B cell (primary cell): ENCODE measurements at regions not wholly inside any gene's neighbourhood (a gene's known extent, or its start where the extent isn't known, plus 50 kb on each side); places are given as distances from the start of the nearest gene placed in this dataset.

ENCODE experiments used
- ATAC-seq: fragments of 200-7000 bp; cut with Tn5 transposase; one replicate; pipeline ENCODE4 v1.10.0; 2021; ENCODE audit warnings: low read depth, mild to moderate bottlenecking, moderate number of reproducible peaks, moderate library complexity
- CTCF ChIA-PET: fragments of 350-600 bp; sonication (Branson Sonifier 250); formaldehyde crosslinking; loops from one replicate; lab custom pipeline; 2021; ENCODE audit warnings: antibody characterized with exemption, inconsistent platforms; lab: Charles Lee
- POLR2A ChIA-PET: fragments of 350-600 bp; sonication (Branson Sonifier 250); formaldehyde crosslinking; loops from one replicate; lab custom pipeline; 2021; ENCODE audit warnings: antibody characterized with exemption; lab: Charles Lee
- DNase-seq: peaks from one replicate; pipeline ENCODE4 v3.0.0; 2013
- H2AFZ ChIP-seq: 2 replicates; pipeline ENCODE4 v1.6.1; 2012; ENCODE audit warnings: mild to moderate bottlenecking, low read depth, low read length; ENCODE audit not compliant: insufficient read depth, poor library complexity, severe bottlenecking
- H3K27ac ChIP-seq, 2 donors: 1 replicate in 1 of 2; 2 replicates in 1 of 2; pipeline ENCODE4 v1.5.1; 2012 to 2013; ENCODE audit warnings: low read length in 2 of 2, mild to moderate bottlenecking in 2 of 2, moderate library complexity in 1 of 2
- H3K27me3 ChIP-seq, 4 experiments: fragments of 200-600 bp in 1 of 4; sonication (generic) in 1 of 4; replicated peaks in 1 of 4; 1 replicate in 2 of 4; 2 replicates in 2 of 4; pipeline versions ENCODE4 v1.6.1 to v1.7.0; 2013 to 2016; ENCODE audit warnings: low read length in 3 of 4, mild to moderate bottlenecking in 2 of 4, mixed read lengths in 1 of 4, moderate library complexity in 1 of 4; ENCODE audit not compliant: insufficient read depth in 4 of 4, control insufficient read depth in 3 of 4; ENCODE audit errors: control extremely low read depth in 1 of 4
- H3K36me3 ChIP-seq, 2 experiments: replicated peaks in 1 of 2; 1 replicate in 1 of 2; 2 replicates in 1 of 2; pipeline versions ENCODE4 v1.6.1 to v1.7.1; 2013; ENCODE audit warnings: low read length in 1 of 2; ENCODE audit not compliant: insufficient read depth in 2 of 2, control insufficient read depth in 1 of 2; ENCODE audit errors: control extremely low read depth in 1 of 2, extremely low read depth in 1 of 2
- H3K4me1 ChIP-seq, 2 donors: fragments of 200-600 bp in 1 of 2; sonication (generic) in 1 of 2; 1 replicate in 1 of 2; 2 replicates in 1 of 2; pipeline versions ENCODE4 v1.5.1 to v1.6.1; 2013 to 2017; ENCODE audit warnings: low read length in 2 of 2; ENCODE audit not compliant: control insufficient read depth in 2 of 2, insufficient read depth in 2 of 2
- H3K4me2 ChIP-seq: replicated peaks from 2 replicates; pipeline ENCODE3; 2012; ENCODE audit warnings: mild to moderate bottlenecking, low read depth, low read length; ENCODE audit not compliant: poor library complexity, severe bottlenecking
- H3K4me3 ChIP-seq, 5 experiments: fragments of 200-600 bp in 1 of 5; sonication (generic) in 1 of 5; 1 replicate in 3 of 5; 2 replicates in 2 of 5; pipeline versions ENCODE4 v1.5.1 to v1.7.0; 2011 to 2016; ENCODE audit warnings: low read length in 4 of 5, mild to moderate bottlenecking in 4 of 5, low read depth in 2 of 5, control low read depth in 1 of 5, moderate library complexity in 1 of 5; ENCODE audit not compliant: insufficient read depth in 1 of 5; ENCODE audit errors: control extremely low read depth in 1 of 5, extremely low read depth in 1 of 5
- H3K79me2 ChIP-seq: fragments of 200-600 bp; sonication (generic); one replicate; pipeline ENCODE4 v1.6.0; 2016; ENCODE audit warnings: low read length; ENCODE audit not compliant: control insufficient read depth, insufficient read depth
- H3K9ac ChIP-seq: fragments of 200-600 bp; sonication (generic); 2 replicates; pipeline ENCODE4 v1.6.1; 2017; ENCODE audit warnings: mild to moderate bottlenecking, low read length, moderate library complexity
- H3K9me3 ChIP-seq, 3 donors: one replicate each; pipeline versions ENCODE4 v1.6.1 to v1.7.1; 2013; ENCODE audit warnings: low read length in 2 of 3; ENCODE audit not compliant: control insufficient read depth in 2 of 3, insufficient read depth in 1 of 3; ENCODE audit errors: control extremely low read depth in 1 of 3
- H4K20me1 ChIP-seq: 2 replicates; pipeline ENCODE4 v1.6.0; 2012; ENCODE audit warnings: mild to moderate bottlenecking, low read length; ENCODE audit not compliant: insufficient read depth, control insufficient read depth, poor library complexity, severe bottlenecking
- H3K27ac Mint-ChIP-seq: one replicate; pipeline ENCODE4 v1.8.0; 2021; ENCODE audit warnings: mixed read lengths
- H3K27me3 Mint-ChIP-seq: one replicate; pipeline ENCODE4 v1.8.0; 2021; ENCODE audit warnings: mixed read lengths
- H3K4me1 Mint-ChIP-seq: one replicate; pipeline ENCODE4 v1.8.0; 2021; ENCODE audit warnings: mixed read lengths
- H3K4me3 Mint-ChIP-seq: one replicate; pipeline ENCODE4 v1.8.0; 2021; ENCODE audit warnings: mixed read lengths
- H3K9me3 Mint-ChIP-seq: one replicate; pipeline ENCODE4 v1.8.0; 2022; ENCODE audit warnings: mixed read lengths; ENCODE audit not compliant: insufficient read depth
- EZH2 ChIP-seq: IDR thresholded peaks from 2 replicates; pipeline ENCODE4 v1.6.1; 2012; ENCODE audit warnings: borderline replicate concordance, low read depth, mild to moderate bottlenecking, moderate library complexity, low read length; ENCODE audit not compliant: insufficient read depth, poor library complexity, severe bottlenecking
- WGBS: methylation state at CpG from one replicate; pipeline ENCODE4 v1.1.5; 2013; ENCODE audit warnings: missing lambda C conversion rate; ENCODE audit not compliant: insufficient coverage; 5-methylcytosine and 5-hydroxymethylcytosine counted together
- intact Hi-C: fragments of 100-400 bp; cut with micrococcal nuclease; formaldehyde crosslinking; loops from one replicate; pipeline ENCODE4 v1.10.0; 2022
- TF ChIP-seq, protein P1 (sequence below): fragments of 200-600 bp; IDR thresholded peaks from one replicate; pipeline ENCODE4 v1.8.0; 2022; ENCODE audit warnings: antibody characterized with exemption, mild to moderate bottlenecking

DNA sequence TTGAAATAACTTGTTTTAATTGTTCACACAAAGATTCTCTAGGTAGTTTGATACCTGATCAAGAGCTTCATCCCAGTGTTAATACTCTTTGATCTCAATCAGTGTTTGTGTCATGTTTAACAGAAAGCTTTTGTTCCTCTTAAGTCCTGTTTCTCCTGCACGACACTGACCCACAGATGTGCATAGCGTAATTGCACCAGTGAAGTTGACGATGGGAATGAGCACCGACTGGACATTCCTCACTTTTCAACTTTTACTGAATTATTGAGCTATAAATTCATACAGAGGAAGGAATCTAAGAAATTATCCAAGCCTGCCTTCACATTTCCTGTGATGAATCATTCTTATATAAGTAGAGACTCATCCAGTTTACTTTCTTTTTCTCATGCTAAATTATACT lies 878.7 kb upstream of the TENM3 start:
- Histone ChIP-seq H3K4me2 (no peak overlapping the region), H3K36me3 (no peaks in the 10 kb centered on the region), H3K27me3 (no peaks in the 10 kb centered on the region), H2AFZ (no peak overlapping the region), H4K20me1 (no peaks in the 10 kb centered on the region), H3K9me3 (no peaks in the 10 kb centered on the region), H3K4me3 (no peak overlapping the region), H3K9ac (no peak overlapping the region), H3K27ac (no peak overlapping the region), H3K79me2 (no peaks in the 10 kb centered on the region), H3K4me1 (no peaks in the 10 kb centered on the region)
- intact Hi-C loops, result no loop called here
- 100% methylated on average over 1 of the region's 4 CpGs for WGBS
- Mint-ChIP-seq H3K4me1 (no peaks in the 10 kb centered on the region), H3K4me3 (no peak overlapping the region), H3K27ac (no peak overlapping the region), H3K9me3 (no peaks in the 10 kb centered on the region), H3K27me3 (no peaks in the 10 kb centered on the region)
- ChIA-PET POLR2A (no interaction called here), CTCF (no interaction called here)
- no peak for DNase-seq
- TF ChIP-seq, protein P1, sequence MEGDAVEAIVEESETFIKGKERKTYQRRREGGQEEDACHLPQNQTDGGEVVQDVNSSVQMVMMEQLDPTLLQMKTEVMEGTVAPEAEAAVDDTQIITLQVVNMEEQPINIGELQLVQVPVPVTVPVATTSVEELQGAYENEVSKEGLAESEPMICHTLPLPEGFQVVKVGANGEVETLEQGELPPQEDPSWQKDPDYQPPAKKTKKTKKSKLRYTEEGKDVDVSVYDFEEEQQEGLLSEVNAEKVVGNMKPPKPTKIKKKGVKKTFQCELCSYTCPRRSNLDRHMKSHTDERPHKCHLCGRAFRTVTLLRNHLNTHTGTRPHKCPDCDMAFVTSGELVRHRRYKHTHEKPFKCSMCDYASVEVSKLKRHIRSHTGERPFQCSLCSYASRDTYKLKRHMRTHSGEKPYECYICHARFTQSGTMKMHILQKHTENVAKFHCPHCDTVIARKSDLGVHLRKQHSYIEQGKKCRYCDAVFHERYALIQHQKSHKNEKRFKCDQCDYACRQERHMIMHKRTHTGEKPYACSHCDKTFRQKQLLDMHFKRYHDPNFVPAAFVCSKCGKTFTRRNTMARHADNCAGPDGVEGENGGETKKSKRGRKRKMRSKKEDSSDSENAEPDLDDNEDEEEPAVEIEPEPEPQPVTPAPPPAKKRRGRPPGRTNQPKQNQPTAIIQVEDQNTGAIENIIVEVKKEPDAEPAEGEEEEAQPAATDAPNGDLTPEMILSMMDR, result no peak
- no peak for TF ChIP-seq EZH2
- no peak for ATAC-seq

DNA sequence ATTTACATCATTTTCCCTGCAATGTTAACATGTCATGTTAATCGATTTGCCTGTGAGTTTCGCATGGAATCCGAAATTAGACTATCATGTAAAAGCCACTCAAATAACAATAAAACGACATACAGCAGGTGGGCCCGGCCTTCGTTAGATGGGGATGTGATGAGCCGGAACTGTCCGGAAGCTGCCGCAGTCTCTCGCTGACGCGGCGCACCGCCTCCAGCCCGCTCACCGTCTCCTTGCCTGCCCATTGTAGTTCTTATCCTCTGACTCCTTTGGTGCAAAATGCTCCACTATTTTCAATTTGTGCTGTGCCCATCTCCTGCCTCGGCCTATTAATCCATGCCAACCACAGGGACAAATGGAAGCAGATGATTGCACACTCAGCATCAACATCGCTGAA lies 877.5 kb upstream of the TENM3 start:
- Histone ChIP-seq H3K9me3 (no peaks in the 10 kb centered on the region), H3K27ac (no peak overlapping the region), H3K79me2 (no peaks in the 10 kb centered on the region), H3K4me3 (no peak overlapping the region), H3K36me3 (no peaks in the 10 kb centered on the region), H3K4me2 (no peak overlapping the region), H3K4me1 (no peaks in the 10 kb centered on the region), H4K20me1 (no peaks in the 10 kb centered on the region), H3K9ac (no peak overlapping the region), H3K27me3 (no peaks in the 10 kb centered on the region), H2AFZ (no peak overlapping the region)
- H3K9me3 Mint-ChIP-seq, result no peaks in the 10 kb centered on the region
- WGBS, result 91% methylated on average over 17 of the region's 18 CpGs
- H3K27ac Mint-ChIP-seq, result no peak overlapping the region
- no peaks in the 10 kb centered on the region for H3K27me3 Mint-ChIP-seq
- intact Hi-C loops, result no loop called here
- ChIA-PET POLR2A (no interaction called here), CTCF (no interaction called here)
- H3K4me3 Mint-ChIP-seq, result no peak overlapping the region
- DNase-seq (no peak), ATAC-seq (no peak)
- no peak for TF ChIP-seq EZH2
- TF ChIP-seq, protein P1, result no peak
- H3K4me1 Mint-ChIP-seq, result no peaks in the 10 kb centered on the region
